ENCODE measurements at regions not wholly inside any gene's neighbourhood (a gene's known extent, or its start where the extent isn't known, plus 50 kb on each side); places are given as distances from the start of the nearest gene placed in this dataset.

- TF ChIP-seq KDM5A (IDR thresholded peaks at IDR 0.05; ENCODE audit: low read length) (no peak), ZNF274 (IDR thresholded peaks at IDR 0.05; ENCODE audit: borderline replicate concordance, extremely low read depth, low read length) (no peak), RNF2 (IDR thresholded peaks at IDR 0.05; ENCODE audit: borderline replicate concordance, low read depth, low read length, missing control alignments, poor library complexity, severe bottlenecking) (no peak), RAD21 (IDR thresholded peaks at IDR 0.05 in 1 of 2, conservative IDR thresholded peaks at IDR 0.05 in 1 of 2; ENCODE audit: low read depth in 2 of 2, low read length in 2 of 2) (no peak), SP2 (IDR thresholded peaks at IDR 0.05; ENCODE audit: low read length) (no peak), YY1 (IDR thresholded peaks at IDR 0.05; ENCODE audit: low read depth, low read length) (no peak)
Measured at GRCh38 chr1:59128239-59128736, 168.6 kb upstream of the FGGY start (continued).

Data from H1 (cell line).